ENCODE measurements at regions not wholly inside any gene's neighbourhood (a gene's known extent, or its start where the extent isn't known, plus 50 kb on each side); places are given as distances from the start of the nearest gene placed in this dataset.

GRCh38 chr5:40385544-40385943, 294.2 kb upstream of the PTGER4 start:
- DNase-seq (ENCODE audit: low spot score) = no peak

- no peak for DNase-seq (ENCODE audit: low spot score)
These were observed 294.8 kb upstream of the PTGER4 start for GRCh38 chr5:40384782-40385390.

- DNase-seq (ENCODE audit: low spot score) = no peak
These were observed 295.7 kb upstream of the PTGER4 start for GRCh38 chr5:40383749-40384651.

GRCh38 chr5:40381676-40382363, 297.9 kb upstream of the PTGER4 start:
- no peak for DNase-seq (ENCODE audit: low spot score)

- no peak for DNase-seq (ENCODE audit: low spot score)
These were observed 298.7 kb upstream of the PTGER4 start for GRCh38 chr5:40381016-40381415.

GRCh38 chr5:40378396-40379177, 301.1 kb upstream of the PTGER4 start:
- no peak for DNase-seq (ENCODE audit: low spot score)

GRCh38 chr5:40376566-40376965, 303.1 kb upstream of the PTGER4 start:
- no peak for DNase-seq (ENCODE audit: low spot score)

GRCh38 chr5:40374853-40375252, 304.9 kb upstream of the PTGER4 start:
- no peak for DNase-seq (ENCODE audit: low spot score)

- no peak for DNase-seq (ENCODE audit: low spot score)
These were observed 311.5 kb upstream of the PTGER4 start for GRCh38 chr5:40368200-40368599.

GRCh38 chr5:40367255-40367654, 312.5 kb upstream of the PTGER4 start:
- no peak for DNase-seq (ENCODE audit: low spot score)

- no peak for DNase-seq (ENCODE audit: low spot score)
These were observed 314.1 kb upstream of the PTGER4 start for GRCh38 chr5:40365342-40366330.

GRCh38 chr5:40364441-40364840, 315.3 kb upstream of the PTGER4 start:
- DNase-seq (ENCODE audit: low spot score) = no peak

GRCh38 chr5:40361378-40361777, 318.3 kb upstream of the PTGER4 start:
- no peak for DNase-seq (ENCODE audit: low spot score)

GRCh38 chr5:40360685-40361084, 319.0 kb upstream of the PTGER4 start:
- no peak for DNase-seq (ENCODE audit: low spot score)

GRCh38 chr5:40359832-40360231, 319.9 kb upstream of the PTGER4 start:
- DNase-seq (ENCODE audit: low spot score) = no peak

GRCh38 chr5:40359093-40359492, 320.6 kb upstream of the PTGER4 start:
- DNase-seq (ENCODE audit: low spot score) = no peak

GRCh38 chr5:40356248-40356647, 323.5 kb upstream of the PTGER4 start:
- no peak for DNase-seq (ENCODE audit: low spot score)

- no peak for DNase-seq (ENCODE audit: low spot score)
These were observed 323.9 kb upstream of the PTGER4 start for GRCh38 chr5:40355846-40356245.

- no peak for DNase-seq (ENCODE audit: low spot score)
These were observed 324.5 kb upstream of the PTGER4 start for GRCh38 chr5:40355181-40355580.

GRCh38 chr5:40354171-40354570, 325.5 kb upstream of the PTGER4 start:
- no peak for DNase-seq (ENCODE audit: low spot score)

- no peak for DNase-seq (ENCODE audit: low spot score)
These were observed 326.3 kb upstream of the PTGER4 start for GRCh38 chr5:40353442-40353841.

All from hematopoietic multipotent progenitor cell treated with erythropoietin and hydrocortisone succinate and interleukin-3 and kit ligand, for 17 days (in vitro differentiated cells).